ENCODE measurements at regions not wholly inside any gene's neighbourhood (a gene's known extent, or its start where the extent isn't known, plus 50 kb on each side); places are given as distances from the start of the nearest gene placed in this dataset.
"Not testable (repeated sequence)": the region's sequence is repeated elsewhere in the genome, so short reads cannot be mapped to it uniquely, and the experiment has no call there.

DNA sequence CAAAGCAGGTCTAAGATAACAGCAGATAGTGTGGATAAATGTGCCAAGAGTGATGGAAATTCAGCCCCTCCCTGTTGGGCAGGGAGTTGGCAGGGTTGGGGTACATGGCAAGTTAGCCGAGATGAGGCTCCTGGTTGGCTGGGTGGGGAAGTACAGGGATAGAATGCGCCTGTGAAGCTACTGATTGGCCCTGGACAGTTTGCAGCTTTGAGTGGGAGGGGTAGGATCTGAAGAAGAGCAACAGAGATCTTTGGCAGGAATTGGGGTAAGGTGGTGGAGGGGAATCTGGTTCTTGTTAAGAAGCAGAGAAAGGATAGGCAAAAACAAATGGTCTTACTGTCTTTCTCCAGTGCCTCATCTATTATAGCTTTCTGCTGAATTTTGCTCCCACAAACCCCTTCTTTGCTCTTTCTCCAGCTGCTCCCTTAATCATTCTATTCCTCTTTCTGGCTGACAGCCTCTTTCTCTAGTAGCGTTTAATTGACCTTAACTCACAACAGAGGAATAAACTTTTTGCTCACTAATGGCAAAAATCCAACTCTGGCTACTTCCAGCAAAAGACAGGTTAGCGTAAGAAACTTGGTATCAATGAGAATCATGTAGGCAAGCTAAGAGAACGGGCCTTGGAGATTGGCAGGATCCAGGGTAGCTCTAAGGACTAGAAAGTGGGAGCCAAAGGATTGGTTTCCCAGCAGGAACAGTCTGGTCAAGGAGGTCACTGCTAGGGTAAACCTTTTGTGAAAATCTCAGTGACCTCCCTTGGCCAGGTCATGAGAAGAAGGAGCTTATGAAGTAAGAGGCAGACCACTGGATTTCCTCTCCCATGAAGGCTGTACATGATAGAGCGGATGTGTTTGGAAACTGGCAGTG, 86.3 kb upstream of the CARMIL1 start:
- no peak for DNase-seq

DNA sequence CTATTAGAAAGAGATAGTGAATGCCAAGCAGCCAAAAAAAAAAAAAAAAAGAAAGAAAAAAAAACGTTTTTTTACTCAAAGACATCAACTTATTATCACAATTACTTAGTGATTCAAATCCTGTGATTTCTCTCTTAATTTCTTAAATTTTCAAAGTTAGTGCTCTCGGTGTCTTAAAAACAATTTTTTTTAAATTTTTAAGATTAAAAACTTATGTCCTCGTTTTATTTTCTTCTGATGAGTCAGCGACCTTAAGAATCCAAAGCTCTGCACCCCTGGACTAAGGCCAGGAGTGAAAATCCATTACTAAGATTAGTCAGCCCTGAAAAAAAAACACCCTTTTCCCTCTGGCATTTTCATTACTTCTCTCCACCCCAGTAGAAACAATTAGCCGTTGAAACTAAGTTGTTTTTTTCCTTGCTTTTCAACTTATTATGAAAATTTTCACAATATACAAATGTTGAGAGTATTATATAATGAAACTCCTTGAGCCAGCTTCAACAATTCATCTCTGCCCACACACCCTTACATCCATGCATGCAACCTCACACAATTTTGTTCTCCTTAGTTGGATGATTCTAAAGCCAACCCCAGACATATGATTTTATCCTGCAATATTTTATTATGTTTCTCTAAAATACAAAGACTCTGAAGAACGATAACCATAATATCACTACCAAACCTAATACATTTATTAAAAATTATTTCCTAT, 85.6 kb upstream of the CARMIL1 start:
- DNase-seq = no peak

DNA sequence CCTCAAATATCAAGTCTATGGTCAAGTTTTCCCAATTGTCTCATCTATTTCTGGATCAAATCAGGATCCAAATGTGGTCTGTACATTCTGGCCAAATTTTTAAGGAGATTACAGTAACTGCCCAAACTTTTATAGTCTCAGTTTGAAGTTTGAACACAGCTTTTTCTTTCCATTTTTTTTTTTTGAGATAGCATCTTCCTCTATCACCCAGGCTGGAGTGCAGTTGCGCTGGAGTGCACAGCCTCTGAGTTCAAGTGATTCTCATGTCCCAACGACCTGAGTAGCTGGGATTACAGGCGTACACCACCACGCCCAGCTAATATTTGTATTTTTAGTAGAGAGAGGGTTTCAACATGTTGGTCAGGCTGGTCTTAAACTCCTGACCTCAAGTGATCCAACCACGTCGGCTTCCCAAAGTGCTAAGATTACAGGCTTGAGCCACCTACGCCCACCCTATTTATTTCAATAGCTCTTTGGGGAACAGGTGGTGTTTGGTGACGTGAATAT, 84.9 kb upstream of the CARMIL1 start:
- DNase-seq = no peak

DNA sequence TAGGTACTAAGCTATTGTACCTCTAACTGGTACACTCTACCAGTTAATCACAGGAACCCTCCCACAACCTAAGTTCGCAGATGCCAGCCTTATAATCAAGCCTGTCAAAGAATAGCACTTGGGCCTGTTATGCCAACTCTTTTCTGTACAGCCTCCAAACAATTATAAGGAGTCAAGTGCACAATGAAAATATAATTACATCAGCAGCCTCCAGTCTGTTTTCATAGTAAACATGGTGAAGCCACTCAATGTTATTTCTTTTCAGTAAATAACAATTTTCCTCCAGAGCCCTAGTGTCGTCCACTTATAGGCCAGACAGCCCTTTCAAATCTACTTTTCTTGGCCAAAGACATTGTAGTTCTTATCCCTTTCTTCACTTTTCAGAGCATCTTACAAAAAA, 82.7 kb upstream of the CARMIL1 start:
- no peak for DNase-seq

DNA sequence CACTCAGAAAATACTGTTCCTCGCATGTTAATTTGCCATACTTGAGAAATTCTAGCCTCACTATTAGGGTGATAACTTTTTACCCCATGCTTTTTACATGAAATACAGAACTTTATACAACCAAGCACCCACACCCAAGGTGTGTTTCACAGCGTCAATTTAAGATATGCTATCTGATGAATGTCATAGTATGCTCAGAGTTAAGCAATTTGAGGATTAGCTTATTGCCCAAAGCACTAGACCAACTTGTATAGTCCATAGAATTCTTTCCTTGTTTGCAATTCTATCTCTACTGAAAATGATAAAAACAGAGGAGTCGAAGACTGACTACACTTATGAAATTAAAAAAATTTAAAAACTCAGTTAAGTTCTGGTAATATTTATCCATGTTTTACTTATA, 82.1 kb upstream of the CARMIL1 start:
- no peak for DNase-seq

DNA sequence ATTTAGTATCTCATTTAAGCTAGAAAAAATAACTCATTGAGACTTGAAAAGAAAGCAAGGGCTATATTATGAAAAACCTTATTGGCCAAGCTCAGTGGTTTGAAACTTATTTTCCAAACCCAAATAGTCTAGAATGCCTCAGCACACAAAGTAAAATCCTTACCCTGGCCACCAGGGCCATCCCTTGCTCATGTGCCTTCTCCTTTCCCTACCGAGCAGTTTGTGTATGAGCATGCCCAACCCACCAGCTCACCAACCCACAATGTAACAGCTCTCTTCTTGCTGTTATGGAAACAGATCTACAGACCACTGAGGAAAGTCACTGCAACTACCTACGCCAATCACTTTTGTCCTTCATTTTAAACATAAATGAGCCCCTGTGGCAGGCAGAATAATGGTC, 79.6 kb upstream of the CARMIL1 start:
- no peak for DNase-seq

DNA sequence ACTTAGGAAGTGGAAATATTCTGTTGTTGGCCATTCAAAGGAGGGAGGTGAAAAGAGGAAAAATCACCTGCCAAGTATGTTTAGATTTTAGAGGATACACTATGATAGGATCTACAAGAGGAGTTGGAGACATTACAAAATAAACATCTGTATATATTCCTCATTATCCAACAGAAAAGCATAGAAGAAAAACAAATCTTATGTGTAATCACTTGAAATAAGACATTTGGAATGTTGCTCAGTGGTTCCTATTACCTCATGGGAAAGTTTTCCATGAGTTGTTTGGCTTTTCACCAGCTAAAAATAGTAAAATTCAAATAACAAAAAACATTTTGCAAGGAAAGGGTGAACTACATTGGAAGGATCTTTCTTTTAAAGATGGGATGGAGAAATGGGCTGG, 76.7 kb upstream of the CARMIL1 start:
- DNase-seq = no peak

DNA sequence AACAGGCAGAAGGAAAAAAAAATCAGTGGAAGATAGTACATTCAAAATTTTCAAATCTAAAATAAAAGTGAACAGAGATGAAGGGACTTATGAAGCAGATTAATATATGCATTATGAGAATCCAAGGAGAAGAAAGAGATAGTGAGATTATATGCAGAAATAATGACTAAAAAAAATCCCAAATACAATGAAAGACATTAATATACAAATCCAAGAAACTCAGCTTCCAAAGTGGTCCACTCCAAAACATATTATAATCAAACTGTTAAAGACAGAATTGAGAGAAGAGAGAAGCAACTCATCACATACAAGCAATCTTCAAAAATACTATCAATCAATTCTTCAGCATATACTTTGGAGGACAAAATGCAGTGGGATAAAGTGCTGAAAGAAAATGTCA, 73.5 kb upstream of the CARMIL1 start:
- DNase-seq = no peak

DNA sequence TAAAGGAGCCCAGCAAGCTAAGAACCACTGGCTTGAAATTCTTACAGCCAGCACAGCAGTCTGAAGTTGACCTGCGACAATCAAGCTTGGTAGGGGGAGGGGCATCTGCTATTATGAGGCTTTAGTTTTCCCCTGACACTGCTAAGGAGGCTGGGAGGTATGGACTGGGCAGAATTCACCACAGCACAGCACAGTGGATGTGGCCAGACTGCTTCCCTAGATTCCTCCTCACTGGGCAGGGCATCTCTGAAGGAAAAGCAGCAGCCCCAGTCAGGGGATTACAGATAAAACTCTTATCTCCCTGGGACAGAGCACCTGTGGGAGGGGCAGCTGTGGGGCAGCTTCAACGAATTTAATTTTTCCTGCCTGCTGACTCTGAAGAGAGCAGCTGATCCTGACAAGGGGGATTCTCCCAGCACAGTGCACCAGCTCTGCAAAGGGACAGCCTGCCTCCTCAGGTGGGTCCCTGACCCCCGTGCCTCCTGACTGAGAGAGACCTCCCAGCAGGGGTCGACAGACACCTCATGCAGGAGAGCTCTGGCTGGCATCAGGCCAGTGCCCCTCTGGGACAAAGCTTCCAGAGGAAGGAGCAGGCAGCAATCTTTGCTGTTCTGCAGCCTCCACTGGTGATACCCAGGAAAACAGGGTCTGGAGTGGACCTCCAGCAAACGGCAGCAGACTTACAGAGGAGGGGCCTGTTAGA, 71.6 kb upstream of the CARMIL1 start:
- not testable (repeated sequence) for DNase-seq

DNA sequence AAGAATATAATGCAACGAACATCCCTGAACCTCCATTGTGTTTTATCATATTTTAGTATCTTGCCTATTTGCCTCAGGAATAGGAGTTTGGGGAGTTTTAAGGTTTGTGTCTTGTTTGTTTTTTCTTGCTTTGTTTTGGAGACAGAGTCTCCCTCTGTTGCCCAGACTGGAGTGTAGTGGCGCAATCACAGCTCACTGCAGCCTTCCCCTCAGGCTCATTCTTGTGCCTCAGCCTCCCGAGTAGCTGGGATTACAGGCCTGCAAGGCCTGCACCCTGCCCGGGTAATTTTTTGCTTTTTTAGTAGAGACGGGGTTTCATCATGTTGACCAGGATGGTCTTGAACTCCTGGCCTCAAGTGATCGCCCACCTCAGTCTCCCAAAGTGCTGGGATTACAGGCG, 63.3 kb upstream of the CARMIL1 start:
- no peak for DNase-seq

DNA sequence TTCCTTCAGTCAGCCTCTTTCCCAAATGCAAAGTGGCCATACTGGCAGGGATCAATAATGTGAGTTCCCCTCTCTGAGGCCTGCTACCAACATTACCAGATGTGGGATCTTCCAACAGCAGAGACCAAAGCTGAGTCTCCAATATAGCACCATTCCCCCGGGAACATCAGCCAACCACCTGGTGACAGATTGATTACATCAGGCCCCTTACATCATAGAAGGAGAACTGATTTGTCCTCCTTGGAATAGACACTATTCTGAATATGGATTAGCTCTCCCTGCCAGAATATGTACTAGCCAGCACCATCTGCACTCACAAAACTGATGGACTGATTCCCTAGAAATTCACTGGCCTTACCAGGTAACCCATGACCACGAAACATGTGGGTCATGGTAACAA, 61.9 kb upstream of the CARMIL1 start:
- DNase-seq = no peak

DNA sequence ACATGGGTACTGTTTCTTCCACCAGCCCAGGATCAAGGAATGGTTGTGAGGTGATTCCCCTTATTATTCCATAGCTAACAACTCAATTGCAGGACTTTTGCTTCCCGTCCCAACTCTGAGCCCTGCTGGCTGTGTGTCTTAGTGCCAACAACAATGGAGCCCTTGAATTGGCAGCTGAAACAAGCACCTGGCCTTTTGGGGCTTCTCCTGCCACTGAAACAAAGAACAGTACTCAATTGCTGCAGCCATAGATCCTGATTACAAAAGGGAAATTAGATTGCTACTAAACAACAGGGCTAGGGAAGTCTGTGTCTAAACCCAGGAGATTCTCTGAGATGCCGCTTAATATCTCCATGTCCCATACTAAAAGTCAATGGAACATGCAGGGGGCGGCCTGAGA, 61.3 kb upstream of the CARMIL1 start:
- no peak for DNase-seq

DNA sequence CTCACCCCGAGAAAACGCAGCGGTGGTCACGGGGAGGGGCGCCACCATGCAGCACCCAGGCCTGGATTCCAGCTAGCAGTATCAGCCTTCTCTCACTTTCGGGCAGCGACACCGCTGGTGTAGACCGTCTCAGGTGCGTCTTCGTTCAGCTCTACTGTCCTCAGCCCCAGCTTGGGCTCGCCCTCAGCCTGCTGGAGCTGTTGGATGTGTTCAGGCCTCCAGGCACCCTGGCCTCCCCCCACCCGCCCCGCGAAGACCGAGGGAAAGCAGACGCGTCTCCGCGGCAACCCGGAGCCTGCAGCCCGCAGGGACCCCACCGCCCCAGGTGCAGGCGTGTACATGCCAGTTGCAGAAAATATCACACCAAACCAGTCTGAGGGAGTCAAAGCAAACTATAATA, 60.8 kb upstream of the CARMIL1 start:
- DNase-seq = no peak

DNA sequence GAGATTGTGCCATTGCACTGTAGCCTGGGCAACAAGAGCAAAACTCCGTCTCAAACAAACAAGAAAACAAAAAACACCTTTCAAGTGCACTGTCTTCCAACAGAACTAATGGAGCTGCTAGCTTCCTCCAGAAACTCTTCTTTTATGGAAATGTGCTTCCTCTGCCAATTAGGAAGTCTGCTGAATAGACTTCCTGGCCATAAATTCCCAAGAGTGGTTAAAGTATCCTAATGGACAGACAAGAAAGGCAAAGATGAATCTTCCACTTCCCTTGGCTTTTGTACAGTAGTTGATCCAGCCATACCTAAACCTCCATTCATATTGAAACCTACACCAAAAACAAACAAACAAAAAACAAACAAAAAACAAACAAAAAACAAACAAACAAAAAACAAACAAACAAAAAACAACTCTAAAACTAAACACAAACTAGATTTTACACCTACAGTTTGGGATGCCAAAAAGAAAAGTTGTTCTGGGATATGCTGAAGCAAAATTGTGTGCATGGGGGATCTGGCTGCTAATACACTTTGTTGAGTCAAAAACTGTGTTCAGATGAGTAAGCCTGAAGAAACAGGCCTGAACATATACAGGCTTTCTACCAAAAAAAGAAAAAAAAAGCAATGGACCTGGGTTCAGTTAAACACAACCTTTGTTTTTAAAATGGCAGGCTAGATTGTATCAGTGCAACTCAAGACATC, 59.8 kb upstream of the CARMIL1 start:
- no peak for DNase-seq

DNA sequence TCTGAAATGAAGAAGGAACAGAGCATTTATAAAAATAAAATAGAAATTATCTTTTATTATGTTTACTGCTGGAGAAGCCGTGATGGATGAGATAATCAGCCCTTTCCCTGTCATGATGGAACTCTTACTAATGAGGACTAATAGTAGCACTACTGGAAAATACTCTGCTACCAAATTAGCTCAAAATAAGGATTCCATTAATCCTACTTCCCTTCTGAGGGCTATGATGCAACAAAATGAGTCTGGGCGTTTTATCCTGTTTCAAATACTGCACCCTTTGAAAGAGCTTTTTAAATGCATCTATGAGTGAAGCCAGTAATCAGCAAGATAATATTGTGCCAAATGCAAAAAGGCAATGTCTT, 59.3 kb upstream of the CARMIL1 start:
- DNase-seq = no peak

DNA sequence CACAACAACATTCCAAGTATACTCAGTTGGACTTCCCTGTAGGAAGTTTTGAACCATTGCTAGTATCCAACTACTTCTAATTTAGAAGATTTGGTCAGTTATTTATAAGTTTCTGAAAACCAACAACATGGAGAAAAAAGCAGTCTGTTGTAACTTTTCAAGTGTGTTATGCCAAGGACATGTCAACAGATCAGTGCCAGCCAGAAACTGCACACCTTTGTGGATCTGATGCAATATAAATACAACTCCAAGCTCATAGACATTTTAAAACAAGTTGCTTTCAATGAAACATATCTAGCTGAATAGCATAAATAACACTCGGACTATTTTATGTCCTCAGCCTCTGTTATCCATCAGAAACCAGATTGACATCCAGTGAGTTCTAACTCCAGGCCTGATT, 58.3 kb upstream of the CARMIL1 start:
- DNase-seq = no peak

DNA sequence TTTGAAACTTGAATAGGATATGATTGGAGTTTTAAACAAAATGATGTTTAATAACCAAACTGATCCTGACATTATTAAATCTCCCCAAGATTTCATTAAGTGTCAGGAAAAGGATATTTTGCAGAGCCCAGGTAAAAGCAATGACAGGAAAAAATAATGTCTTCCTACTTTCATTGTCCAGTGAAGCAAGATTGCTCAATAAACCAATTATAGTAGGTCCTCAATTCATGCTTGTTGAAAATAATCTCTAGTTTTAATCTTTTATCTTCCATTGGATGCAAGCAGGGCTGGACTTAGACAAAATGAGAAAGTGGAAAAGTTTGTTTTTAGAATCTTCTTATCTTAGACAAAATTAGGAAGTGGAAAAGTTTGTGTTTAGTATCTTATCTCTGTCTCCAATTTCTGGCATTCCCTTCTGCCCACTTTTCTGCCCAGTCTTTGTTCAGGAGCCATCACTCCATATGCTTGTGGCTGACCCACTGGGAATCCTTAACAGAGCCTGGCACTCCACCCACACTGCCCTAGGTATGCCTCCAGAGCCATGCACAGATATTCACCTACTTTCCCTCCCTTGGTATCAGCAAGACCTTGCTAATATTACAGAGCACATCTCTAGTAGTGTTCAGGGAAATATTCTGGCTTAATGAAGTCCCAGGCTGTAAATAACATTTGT, 57.0 kb upstream of the CARMIL1 start:
- no peak for DNase-seq

DNA sequence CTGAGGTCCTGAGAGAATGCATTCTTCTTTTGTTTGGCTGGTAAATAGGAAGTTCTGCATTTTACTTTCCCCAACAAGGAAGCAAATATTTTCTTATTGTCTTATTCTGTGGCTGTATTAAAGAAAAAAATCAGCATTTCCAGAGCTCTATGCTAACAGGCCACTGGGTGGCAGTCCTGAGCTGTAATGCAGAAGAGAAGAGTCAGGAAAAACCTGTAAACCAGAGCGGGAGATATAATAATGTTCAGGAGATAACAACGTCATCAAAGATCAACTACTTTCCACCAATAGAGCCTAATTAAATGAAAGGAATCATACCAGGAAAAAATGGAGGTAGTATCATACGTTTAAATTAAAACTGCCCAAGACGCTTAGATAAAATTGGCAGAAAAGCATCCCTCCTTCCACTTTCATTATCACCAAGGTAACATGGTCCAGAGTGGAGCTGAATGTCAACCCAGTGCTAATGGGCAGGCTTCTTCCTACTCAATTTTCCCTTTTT, 55.6 kb upstream of the CARMIL1 start:
- peak; percentile 71 to 73 for DNase-seq

DNA sequence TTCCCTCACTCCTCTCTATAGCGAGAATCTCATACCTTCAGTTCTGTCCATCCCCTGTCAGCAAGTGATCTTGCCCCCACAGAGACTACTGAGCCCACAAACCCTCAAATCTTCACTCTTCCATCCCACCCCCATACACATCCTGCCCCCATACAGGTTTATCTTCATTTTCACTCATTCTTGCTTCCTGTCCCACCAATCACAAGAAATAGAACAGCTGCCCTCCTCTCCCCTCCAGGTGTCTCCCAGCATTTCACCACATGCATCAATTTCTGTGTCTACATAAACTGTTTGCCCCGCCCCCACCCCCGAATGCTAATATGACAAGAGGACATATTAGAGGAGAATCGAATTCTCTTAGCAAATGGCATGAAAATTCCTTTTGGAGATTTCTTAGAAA, 54.9 kb upstream of the CARMIL1 start:
- DNase-seq = no peak

DNA sequence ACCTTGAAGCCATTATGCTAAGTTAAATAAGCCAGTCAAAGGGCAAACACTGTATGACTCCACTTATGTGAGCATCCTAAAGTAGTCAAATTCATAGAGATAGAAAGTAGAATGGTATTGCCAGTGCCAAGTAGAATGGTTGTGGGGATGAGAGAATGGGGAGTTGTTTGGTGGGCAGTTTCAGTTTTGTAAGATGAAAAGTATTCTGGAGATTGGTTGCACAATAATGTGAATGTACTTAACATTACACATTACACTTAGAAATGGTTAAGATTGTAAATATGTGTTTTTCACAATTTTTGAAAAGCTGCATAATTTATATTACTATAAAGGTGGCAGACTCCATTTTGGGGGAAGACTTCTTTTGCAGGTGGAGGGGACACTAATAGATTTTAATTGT, 51.3 kb upstream of the CARMIL1 start:
- no peak for DNase-seq
